ENCODE measurements at regions not wholly inside any gene's neighbourhood (a gene's known extent, or its start where the extent isn't known, plus 50 kb on each side); places are given as distances from the start of the nearest gene placed in this dataset.
"Not testable (repeated sequence)": the region's sequence is repeated elsewhere in the genome, so short reads cannot be mapped to it uniquely, and the experiment has no call there.

- no peak for DNase-seq
These were observed 126.6 kb downstream of the HNRNPD start for GRCh38 chr4:82247171-82247570.

GRCh38 chr4:82241534-82241933, 132.3 kb downstream of the HNRNPD start:
- DNase-seq = no peak

GRCh38 chr4:82240410-82240809, 133.4 kb downstream of the HNRNPD start:
- no peak for DNase-seq

GRCh38 chr4:82237142-82237541, 136.6 kb downstream of the HNRNPD start:
- DNase-seq = not testable (repeated sequence)

- no peak for DNase-seq
These were observed 138.4 kb downstream of the HNRNPD start for GRCh38 chr4:82235346-82235745.

GRCh38 chr4:82232891-82233290, 140.9 kb downstream of the HNRNPD start:
- DNase-seq = no peak

GRCh38 chr4:82231806-82232205, 142.0 kb downstream of the HNRNPD start:
- no peak for DNase-seq

- no peak for DNase-seq
These were observed 143.5 kb downstream of the HNRNPD start for GRCh38 chr4:82230306-82230705.

- no peak for DNase-seq
These were observed 148.8 kb downstream of the HNRNPD start for GRCh38 chr4:82225030-82225429.

GRCh38 chr4:82223715-82224114, 150.1 kb downstream of the HNRNPD start:
- DNase-seq = no peak

- DNase-seq = no peak
These were observed 154.4 kb downstream of the HNRNPD start for GRCh38 chr4:82219346-82219745.

GRCh38 chr4:82217986-82218715, 155.6 kb downstream of the HNRNPD start:
- DNase-seq = no peak

- DNase-seq = no peak
These were observed 157.6 kb downstream of the HNRNPD start for GRCh38 chr4:82216219-82216618.

GRCh38 chr4:82215800-82216199, 158.0 kb downstream of the HNRNPD start:
- DNase-seq = no peak

GRCh38 chr4:82215039-82215438, 158.8 kb downstream of the HNRNPD start:
- no peak for DNase-seq

GRCh38 chr4:82213485-82214417, 160.0 kb downstream of the HNRNPD start:
- DNase-seq = no peak

GRCh38 chr4:82201805-82202641, 171.8 kb downstream of the HNRNPD start:
- peak; percentile 55 for DNase-seq

GRCh38 chr4:82201303-82201702, 172.5 kb downstream of the HNRNPD start:
- peak; percentile 79 for DNase-seq

- peak; percentile 66 for DNase-seq
These were observed 173.7 kb downstream of the HNRNPD start for GRCh38 chr4:82200046-82200445.

GRCh38 chr4:82194329-82194728, 179.5 kb downstream of the HNRNPD start:
- no peak for DNase-seq

GRCh38 chr4:82192017-82192673, 181.6 kb downstream of the HNRNPD start:
- no peak for DNase-seq

GRCh38 chr4:82181789-82182188, 192.0 kb downstream of the HNRNPD start:
- no peak for DNase-seq

Measured in fibroblast of skin of scalp (primary cell).